NCI-H2029 treated with DMSO at 0.1 percent for 48 hours (cell line): ENCODE measurements at regions not wholly inside any gene's neighbourhood (a gene's known extent, or its start where the extent isn't known, plus 50 kb on each side); places are given as distances from the start of the nearest gene placed in this dataset.

Experiments
- DNase-seq: peaks from one replicate; lab custom pipeline; 2025; lab: John Stamatoyannopoulos, UW

DNA sequence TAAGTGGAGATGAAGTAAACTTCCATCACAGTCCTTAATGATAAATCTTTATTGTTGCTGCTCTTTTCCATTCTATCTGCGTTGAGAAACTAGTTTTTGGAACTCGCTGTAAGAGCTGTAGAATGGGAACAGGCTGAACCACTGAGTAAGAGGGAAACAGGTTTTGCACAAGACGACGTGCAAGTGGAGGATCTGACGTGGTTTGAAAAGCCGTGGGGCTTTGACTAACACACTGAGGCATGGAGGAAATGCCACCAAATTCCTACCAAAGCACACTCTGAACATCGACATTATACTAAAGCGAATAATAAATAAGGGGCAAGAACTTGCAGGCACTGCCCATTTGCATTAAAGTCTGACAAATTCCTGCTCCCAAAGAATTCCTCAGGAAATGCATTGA lies 160.6 kb downstream of the KLF6 start:
- DNase-seq, result no peak

DNA sequence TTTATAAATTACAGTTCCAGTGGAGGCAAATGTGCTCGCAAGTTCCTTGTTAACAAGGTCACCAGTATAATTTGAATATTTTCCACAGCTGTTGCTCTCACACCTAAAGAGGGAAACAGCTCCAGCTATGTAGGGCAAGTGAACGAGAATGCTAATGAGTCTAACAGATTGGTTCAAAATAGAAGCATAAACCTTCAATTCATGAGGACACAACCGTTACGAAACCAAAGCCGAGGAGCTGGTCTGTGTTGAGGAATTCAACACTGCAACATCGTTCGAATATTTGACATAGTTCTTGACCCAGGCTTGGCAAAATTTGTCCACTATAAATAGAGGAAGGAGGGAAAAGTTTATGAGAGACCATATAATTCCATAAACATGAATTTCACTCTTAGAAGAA lies 161.3 kb downstream of the KLF6 start:
- no peak for DNase-seq

DNA sequence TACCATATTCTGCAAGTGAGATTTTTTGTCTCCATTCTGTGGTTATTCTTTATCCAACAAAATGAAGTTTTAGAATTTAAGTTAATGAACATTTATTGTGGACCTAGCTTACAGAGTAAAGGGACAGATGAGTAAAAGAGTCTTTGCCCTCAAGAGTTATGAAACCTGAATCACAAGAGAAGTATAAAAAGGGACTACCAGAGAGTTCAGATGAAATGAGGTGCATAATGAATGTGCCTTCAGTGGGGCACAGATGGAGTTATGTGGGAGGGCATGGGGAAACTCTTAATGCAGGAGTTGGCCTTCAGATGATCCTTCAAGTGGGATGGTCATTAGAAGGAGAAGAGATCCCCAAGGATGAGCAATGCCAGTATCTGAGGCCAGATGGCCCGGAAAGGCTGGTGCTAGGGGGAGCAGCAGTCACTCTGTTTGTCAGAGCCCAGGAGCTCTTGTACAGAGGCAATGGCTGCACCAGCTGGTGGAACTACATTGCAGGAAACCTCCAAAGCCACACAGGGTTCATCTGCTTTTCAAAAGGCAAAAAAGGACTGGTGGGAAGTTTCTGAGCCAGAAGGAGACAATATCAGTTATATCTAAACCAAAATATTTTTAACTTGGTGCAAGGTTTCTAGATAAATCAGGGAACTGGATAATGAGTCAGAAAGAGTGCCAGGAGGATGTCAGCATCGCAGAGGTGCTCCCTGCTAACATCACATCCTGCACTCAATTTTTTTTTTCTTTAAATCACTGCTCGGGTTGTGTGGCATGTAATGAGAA lies 162.0 kb downstream of the KLF6 start:
- no peak for DNase-seq

- no peak for DNase-seq
These were observed 162.6 kb downstream of the KLF6 start for GRCh38 chr10:3622427-3622826.

DNA sequence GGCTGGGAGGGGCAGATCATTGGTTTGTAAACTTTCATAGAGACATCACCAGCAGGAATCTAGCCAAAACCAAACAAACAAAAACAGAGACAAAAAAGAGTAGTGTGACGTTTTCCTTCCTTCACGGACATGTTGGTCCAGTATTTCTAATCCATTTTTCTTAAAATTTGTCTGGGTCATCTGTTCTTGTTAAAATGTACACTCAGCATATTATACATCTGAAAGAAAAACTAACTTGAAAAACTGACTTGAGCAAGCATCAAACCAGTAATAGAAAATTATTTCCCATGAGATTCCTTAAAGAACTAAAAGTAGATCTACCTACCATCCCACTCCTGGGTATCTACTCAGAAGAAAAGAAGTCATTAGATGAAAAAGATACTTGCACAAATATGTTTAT lies 164.2 kb downstream of the KLF6 start:
- DNase-seq, result no peak

GRCh38 chr10:3619241-3619640 lies 165.8 kb downstream of the KLF6 start:
- no peak for DNase-seq

DNA sequence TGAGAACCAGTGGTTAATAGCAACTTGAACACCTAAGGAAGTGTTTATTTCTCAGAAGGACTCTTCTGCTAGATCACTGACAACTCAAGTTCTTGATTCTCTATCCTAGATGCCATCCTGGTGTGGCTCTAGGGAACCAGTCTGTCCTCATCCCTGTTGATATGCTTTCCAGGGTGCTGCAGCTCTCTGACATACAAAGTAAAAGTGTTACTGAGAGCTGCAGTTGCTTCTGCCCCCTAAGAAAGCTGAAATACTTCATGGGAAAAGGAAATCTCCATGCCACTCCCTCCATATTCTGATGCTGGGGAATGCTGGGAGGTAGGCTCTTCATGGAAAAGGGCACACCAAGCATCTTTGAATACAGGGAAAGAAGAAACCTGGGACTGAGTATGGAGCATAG lies 168.1 kb downstream of the KLF6 start:
- no peak for DNase-seq

DNA sequence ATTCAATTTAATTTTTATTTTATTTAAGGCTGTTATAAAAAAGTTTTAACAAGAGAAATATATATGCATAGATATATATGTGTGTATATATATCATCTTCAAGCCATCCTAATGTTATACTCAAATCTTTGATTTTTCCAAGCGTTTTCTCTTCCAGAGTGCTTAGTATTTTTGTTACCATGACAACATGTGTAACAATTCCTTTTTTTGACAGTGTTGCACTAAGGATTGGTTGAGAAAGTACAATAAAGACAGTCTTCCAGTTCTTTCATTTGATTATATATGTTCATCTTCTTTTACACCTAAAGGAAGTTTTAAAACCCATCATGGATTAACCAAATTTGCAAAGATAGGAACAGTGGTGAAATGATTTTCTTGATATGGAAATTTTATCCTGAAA lies 171.7 kb downstream of the KLF6 start:
- no peak for DNase-seq

DNA sequence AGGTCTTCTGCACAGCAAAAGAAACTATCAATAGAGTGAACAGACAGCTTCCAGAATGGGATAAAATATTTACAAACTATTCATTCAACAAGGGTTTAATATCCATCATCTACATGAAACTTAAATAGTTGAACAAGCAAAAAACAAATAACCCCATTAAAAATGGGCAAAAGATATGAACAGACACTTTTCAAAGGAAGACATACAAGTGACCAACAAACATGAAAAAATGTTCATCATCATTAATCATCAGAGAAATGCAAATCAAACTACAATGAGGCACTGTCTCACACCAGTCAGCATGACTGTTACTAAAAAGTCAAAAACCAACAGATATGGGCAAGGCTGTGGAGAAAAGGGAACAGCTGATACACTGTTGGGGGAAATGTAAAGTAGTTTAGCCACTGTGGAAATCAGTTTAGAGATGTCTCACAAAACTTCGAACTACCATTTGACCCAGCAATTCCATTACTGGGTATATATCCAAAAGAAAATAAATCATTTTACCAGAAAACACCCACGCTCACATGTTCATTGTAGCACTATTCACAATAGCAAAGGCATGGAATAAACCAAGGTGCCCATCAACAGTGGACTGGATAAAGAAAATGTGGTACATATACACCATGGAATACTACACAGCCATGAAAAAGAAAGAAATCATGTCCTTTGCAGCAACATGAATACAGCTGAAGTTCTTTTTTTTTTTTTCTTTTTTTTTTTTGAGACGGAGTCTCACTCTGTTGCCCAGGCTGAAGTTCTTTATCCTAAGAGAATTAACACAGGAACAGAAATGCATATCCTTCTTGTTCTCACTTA lies 172.6 kb downstream of the KLF6 start:
- DNase-seq, result no peak

DNA sequence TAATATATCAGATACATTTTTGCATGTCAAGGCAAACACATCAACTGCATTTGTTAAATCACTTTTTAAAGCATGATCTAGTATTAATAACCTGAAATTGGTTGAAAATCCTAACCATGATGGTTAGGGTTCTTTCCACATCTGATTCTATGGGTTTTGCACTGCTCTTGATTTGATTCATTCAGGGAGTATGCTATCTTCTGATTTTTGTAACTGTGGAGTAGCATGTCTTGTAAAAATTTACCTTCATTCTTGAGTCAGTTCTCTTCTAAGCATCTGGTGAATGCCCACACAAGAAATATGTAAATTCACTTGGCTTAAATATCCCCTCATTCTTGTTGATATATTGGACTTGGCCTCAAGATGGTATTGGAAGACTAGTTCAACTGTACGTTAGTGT lies 178.7 kb downstream of the KLF6 start:
- no peak for DNase-seq

DNA sequence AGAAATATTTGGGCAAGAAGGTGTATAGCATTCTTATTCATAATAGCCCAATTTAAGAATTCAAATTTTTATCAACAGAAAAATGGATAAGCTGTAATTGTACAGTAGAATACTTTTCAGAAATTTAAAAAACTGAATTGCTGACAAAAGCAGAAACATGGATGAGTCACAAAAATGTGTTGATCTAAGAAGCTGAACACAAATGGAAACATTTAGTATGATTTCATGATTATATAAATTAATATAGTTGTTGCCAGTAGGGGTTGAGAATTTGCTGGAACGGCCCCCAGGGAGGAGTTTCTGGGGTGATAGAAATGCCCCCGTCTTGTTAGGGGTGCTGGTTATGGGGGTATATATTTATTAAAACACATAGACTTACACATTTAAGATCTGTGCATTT lies 179.1 kb downstream of the KLF6 start:
- no peak for DNase-seq

DNA sequence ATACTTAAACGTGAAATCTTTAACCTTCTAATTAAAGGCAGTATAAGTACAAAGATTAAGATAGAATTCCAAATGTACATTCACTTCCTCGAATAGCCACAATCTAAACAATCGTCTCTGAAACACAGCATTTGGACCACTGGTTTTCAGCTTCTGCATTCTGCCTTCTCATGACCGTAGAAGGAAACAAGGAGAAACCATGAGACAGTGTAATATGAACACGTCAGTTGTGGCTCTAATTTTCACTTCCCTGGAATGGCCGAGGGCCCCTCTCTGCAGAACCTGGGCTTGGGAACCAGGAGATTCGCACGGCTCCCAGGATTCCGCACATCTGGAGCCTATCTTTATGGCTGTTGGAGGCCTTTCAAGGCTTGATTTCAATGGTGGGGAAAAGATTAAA lies 189.3 kb downstream of the KLF6 start:
- DNase-seq, result no peak

- no peak for DNase-seq
These were observed 191.4 kb downstream of the KLF6 start for GRCh38 chr10:3593611-3594010.

- DNase-seq, result no peak
These were observed 192.6 kb downstream of the KLF6 start for GRCh38 chr10:3592424-3592823.

GRCh38 chr10:3588816-3589215 lies 196.2 kb downstream of the KLF6 start:
- no peak for DNase-seq

GRCh38 chr10:3588346-3588745 lies 196.7 kb downstream of the KLF6 start:
- no peak for DNase-seq

- no peak for DNase-seq
These were observed 199.9 kb downstream of the KLF6 start for GRCh38 chr10:3584926-3585784.

DNA sequence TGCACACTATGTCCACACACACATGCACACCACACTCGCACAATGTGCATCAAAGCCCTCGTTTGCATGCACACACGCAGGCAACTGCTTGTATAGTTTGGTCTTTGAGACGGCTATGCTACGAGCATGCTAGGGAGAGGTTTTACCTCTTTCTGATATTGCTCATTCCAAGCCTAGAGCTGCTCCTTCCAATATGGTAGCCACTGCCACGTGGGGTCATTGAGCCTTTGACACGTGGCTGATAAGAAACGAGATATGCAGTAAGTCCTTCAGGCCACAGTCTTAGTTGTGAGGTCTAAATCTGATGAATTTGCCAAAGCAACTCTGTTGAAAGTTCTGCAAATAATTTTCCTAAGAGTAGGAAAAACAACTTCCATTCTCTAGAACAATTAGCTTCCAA lies 204.4 kb downstream of the KLF6 start:
- no peak for DNase-seq

GRCh38 chr10:3579845-3580244 lies 205.2 kb downstream of the KLF6 start:
- no peak for DNase-seq

GRCh38 chr10:3578682-3579081 lies 206.3 kb downstream of the KLF6 start:
- DNase-seq, result no peak

DNA sequence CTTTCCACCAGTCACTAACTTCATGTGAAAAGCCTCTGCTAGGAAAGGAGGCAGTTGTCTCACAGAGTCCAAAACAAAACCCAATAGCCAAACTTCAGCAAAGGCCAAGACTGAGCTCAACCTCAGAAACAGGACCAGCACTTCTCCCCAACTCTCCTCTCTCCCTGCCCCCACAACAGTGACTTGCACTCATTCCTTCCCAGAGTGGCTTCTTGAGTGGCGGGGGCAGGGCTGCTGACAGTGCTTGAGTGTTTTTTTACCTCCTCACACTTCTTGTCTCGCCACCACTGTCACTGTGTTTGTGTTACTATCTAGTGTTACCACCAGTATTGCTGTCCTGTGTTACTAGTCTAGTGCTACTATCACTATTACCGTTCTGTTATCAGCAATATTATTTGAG lies 206.8 kb downstream of the KLF6 start:
- no peak for DNase-seq

GRCh38 chr10:3574451-3574850 lies 210.6 kb downstream of the KLF6 start:
- no peak for DNase-seq

DNA sequence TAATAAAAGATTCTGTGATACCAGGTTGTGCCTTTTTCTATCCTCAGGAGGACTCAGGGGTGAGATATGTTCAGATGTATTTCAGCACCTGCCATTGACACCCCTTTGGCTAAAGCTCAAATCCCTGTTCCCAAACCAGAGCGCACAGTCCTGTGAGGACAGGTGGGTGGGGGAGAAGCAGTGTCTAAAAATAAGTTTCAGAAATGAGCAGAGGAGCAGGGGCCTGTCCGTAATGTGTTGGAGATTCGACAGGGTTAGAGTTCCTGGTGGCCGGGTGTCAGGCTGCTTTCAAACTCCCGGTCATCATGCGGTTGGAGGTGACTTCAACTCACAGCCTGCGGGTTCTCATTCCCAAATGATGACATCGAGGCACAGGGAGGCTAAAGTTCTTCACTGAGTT lies 211.5 kb downstream of the KLF6 start:
- DNase-seq, result no peak
